ENCODE measurements at regions not wholly inside any gene's neighbourhood (a gene's known extent, or its start where the extent isn't known, plus 50 kb on each side); places are given as distances from the start of the nearest gene placed in this dataset.
"Not testable (repeated sequence)": the region's sequence is repeated elsewhere in the genome, so short reads cannot be mapped to it uniquely, and the experiment has no call there.

- no peak for DNase-seq
Observed at GRCh38 chr2:48197618-48198017, 116.9 kb upstream of the FOXN2 start.

GRCh38 chr2:48198371-48198770, 116.1 kb upstream of the FOXN2 start:
- DNase-seq, result no peak

GRCh38 chr2:48199070-48199469, 115.4 kb upstream of the FOXN2 start:
- DNase-seq, result no peak

- DNase-seq, result no peak
Observed at GRCh38 chr2:48200620-48201293, 113.7 kb upstream of the FOXN2 start.

GRCh38 chr2:48201435-48201834, 113.0 kb upstream of the FOXN2 start:
- DNase-seq, result not testable (repeated sequence)

GRCh38 chr2:48202863-48203642, 111.4 kb upstream of the FOXN2 start:
- DNase-seq, result no peak

GRCh38 chr2:48203668-48204067, 110.8 kb upstream of the FOXN2 start:
- no peak for DNase-seq

- DNase-seq, result no peak
Observed at GRCh38 chr2:48204750-48205136, 109.7 kb upstream of the FOXN2 start.

- DNase-seq, result no peak
Observed at GRCh38 chr2:48205137-48205798, 109.2 kb upstream of the FOXN2 start.

- not testable (repeated sequence) for DNase-seq
Observed at GRCh38 chr2:48206056-48206656, 108.3 kb upstream of the FOXN2 start.

- DNase-seq, result no peak
Observed at GRCh38 chr2:48207201-48207641, 107.3 kb upstream of the FOXN2 start.

- no peak for DNase-seq
Observed at GRCh38 chr2:48207851-48208250, 106.6 kb upstream of the FOXN2 start.

GRCh38 chr2:48209214-48209885, 105.1 kb upstream of the FOXN2 start:
- DNase-seq, result no peak

- no peak for DNase-seq
Observed at GRCh38 chr2:48210189-48210588, 104.3 kb upstream of the FOXN2 start.

- DNase-seq, result no peak
Observed at GRCh38 chr2:48213646-48214045, 100.8 kb upstream of the FOXN2 start.

- no peak for DNase-seq
Observed at GRCh38 chr2:48218169-48218568, 96.3 kb upstream of the FOXN2 start.

- DNase-seq, result no peak
Observed at GRCh38 chr2:48219234-48219554, 95.3 kb upstream of the FOXN2 start.

GRCh38 chr2:48219555-48220436, 94.7 kb upstream of the FOXN2 start:
- DNase-seq, result no peak

- no peak for DNase-seq
Observed at GRCh38 chr2:48220501-48220900, 94.0 kb upstream of the FOXN2 start.

- no peak for DNase-seq
Observed at GRCh38 chr2:48221846-48222516, 92.5 kb upstream of the FOXN2 start.

GRCh38 chr2:48227617-48228344, 86.7 kb upstream of the FOXN2 start:
- peak; percentile 8 for DNase-seq

All from CD4-positive, alpha-beta T cell treated with Interleukin-21 for 1 hour (primary cell).